GM21528 (cell line): ENCODE measurements at regions not wholly inside any gene's neighbourhood (a gene's known extent, or its start where the extent isn't known, plus 50 kb on each side); places are given as distances from the start of the nearest gene placed in this dataset.
A peak's percentile ranks its signal among the peaks of the same experiment; 100 is the strongest.

Experiments
- ATAC-seq: cut with Tn5 transposase; IDR thresholded peaks from one replicate; pipeline ENCODE4 v1.9.1; 2021; ENCODE audit warnings: mild to moderate bottlenecking, moderate library complexity; ENCODE audit not compliant: unreplicated experiment, low FRiP score

DNA sequence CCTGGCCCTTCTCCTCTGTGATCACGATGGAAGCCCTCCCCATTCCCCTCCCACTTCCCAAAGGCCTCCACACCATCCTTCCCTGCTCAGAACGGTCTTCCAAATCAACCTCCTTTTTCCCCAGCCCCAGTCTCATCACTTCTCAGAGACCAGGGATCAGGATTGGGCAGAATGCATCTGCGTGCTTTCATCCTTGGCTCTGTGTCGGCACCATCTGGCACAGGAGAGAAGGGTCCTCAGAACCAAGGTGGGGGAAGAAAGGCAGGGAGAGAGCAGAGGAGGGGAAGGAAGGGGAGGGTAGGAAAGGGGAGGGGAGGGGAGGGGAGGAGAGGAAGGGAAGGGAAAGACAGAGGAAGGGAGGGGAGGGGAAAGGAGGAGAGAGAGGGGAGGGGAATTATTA is 52.4 kb upstream of the FICD start:
- ATAC-seq = no peak

DNA sequence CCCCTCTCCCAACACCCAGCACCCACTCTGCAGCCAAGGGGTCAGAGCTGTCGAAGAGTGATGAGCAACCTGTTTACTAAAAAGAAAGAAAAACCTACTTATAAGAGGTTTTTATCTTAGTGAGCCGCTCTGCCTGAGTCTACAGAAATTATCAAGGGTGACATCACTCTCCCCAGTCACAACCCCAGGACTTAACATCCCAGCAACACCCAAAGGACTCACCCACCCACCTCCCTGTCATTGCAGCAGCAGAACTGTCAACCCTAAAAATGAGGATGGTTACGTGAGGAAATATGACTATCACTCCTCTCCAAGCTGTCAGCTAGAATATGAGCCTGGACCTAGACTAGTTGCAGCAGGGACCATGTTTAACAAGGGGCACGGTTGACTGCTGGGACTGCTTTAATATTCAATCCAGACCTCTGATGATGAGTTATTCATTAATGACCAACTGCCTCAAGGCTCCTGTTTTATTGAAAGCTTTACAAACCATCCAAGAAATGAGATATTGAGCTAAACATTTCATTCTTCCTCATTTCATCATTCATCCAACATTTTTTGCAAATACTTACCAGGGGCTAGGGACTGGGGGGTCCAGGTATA is 53.9 kb upstream of the FICD start:
- no peak for ATAC-seq

DNA sequence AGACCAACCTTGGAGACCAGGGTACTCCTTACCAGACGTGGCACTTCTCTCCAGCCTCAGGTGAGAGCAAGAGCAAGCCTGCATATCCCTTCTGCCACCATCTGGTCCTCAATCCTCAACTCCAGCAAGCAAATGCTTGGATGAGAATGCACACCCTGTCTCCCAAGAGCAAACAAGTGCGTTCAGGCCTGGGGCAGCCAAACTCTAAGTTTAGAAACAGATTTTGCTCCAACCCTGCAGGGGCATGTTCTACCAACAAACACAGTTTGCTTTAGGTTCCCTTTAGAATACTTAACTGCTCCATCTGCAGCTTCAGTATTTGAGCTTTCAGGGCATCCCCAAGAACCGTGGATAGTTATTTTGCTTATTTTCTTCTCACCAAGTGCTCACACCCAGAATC is 55.9 kb upstream of the FICD start:
- ATAC-seq = no peak

DNA sequence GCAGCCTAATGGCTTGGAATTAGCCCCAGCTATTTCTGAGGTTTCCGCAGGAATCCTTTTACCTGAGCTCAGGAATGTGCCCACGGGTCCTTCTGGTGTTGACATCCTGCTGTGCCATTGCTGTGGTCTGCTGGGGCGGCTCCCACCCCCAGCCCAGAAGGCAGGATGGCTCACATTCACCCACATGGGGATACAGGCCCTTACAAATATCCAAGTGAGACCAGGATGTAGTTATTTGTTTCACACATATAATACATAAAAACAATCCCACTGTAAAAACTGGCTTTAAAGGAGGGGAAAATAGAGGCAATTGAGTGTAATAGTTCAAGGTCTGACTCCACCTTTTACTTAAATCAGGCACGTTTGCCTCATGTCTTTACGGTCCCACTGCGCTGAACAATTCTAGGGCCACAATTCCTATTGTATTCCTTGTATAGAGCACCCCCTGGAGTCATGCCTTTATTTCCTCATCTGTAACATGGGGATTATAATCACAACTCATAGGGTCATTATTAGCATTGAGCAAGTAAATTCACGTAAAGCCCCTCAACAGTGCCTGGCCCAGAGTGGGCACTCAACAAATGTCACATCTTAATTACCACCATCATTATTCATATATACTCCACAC is 57.2 kb upstream of the FICD start:
- no peak for ATAC-seq

DNA sequence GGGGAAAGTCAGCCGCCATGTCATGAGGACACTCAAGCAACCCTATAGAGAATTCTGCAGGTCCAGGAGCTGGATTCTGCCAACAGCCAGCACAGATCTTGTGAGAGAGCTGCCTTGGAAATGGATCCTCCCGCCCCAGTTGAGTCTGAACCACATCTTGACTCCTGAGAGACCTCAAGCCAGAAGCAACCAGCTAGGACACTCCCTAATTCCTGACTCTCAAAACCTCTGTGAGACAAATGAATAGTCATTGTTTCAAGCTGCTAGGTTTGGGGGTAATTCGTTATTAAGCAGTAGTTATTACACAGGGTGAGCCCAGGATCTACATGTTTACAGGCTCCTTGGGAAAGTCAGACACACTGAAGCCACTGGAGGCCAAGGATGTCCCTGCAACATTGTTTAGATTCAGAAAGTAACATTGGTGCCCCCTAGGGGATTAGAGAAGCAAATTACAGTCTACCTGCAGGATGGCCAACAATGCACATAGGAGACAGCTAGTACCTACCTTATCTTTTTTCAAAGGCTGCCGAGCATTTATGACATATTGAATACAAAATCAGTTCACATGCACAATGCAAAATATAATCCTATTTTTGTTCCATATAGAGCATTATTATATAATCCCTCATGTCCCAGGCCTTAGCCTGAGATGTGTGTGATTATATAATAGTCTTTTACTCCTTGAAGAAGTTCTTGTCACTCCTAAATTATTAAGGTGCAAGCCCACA is 57.9 kb upstream of the FICD start:
- ATAC-seq = peak; percentile 70

GRCh38 chr12:108455706-108456105 is 59.4 kb upstream of the FICD start:
- no peak for ATAC-seq

GRCh38 chr12:108454539-108455139 is 60.4 kb upstream of the FICD start:
- no peak for ATAC-seq

GRCh38 chr12:108449478-108449877 is 65.6 kb upstream of the FICD start:
- no peak for ATAC-seq

GRCh38 chr12:108448246-108448645 is 66.8 kb upstream of the FICD start:
- ATAC-seq = no peak

GRCh38 chr12:108447168-108447832 is 67.8 kb upstream of the FICD start:
- no peak for ATAC-seq

GRCh38 chr12:108446766-108447165 is 68.3 kb upstream of the FICD start:
- ATAC-seq = no peak

GRCh38 chr12:108442910-108443309 is 72.2 kb upstream of the FICD start:
- ATAC-seq = no peak

DNA sequence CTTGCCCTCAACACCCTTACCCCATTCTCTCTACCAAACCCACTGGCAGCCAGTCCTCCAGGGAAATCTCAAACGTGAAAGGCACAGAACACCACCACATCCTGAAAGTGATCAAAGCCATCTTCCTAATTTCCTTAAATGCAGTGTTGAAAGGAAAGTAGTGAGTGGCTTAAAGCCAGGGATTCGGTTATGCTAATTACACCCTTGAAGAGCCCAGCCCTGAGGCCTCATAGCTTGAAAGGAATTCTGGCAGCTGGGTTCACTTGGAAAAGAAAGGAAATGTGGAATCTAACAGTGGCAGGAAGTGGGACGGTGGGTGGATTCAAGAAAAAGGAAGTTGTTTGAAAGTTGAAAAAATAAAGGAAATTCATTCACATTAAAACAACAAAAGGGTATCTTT is 73.0 kb upstream of the FICD start:
- no peak for ATAC-seq

- no peak for ATAC-seq
These were observed 73.5 kb upstream of the FICD start for GRCh38 chr12:108441549-108441948.

DNA sequence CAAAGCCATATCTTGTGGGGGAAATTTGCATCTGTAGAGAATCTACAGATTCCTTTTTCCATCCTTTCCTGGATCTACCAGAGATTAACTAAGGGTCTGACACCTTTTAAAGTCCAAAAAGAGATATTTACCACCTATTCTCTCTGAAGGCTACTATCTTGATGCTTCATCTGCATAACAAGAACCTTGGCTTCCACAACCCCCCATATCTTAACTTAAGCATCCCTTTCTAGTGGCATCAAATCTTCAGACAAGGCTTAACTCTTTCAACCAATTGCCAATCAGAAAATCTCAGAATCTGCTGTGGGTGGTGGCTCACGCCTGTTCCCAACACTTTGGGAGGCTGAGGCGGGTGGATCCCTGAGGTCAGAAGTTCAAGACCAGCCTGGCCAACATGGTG is 74.3 kb upstream of the FICD start:
- no peak for ATAC-seq

- ATAC-seq = no peak
These were observed 76.4 kb upstream of the FICD start for GRCh38 chr12:108438667-108439066.

- no peak for ATAC-seq
These were observed 82.5 kb upstream of the FICD start for GRCh38 chr12:108432423-108433121.

DNA sequence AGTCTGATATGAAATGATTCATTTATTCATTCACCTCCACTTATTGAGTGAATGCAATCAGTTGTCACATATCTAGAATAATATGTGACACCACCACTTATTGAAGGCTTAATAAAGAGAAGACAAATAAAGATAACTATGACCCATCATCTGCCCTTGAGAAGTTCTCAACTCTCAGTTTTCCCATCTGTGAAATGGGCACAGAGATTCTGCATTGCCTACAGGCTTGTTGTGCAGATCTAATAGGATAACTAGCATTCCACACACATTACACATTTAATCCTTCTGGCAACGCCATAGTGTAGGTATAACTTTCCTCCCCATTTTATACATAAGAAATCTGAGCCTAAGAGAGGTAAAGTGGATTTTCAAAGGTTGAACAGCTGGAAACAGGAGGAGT is 84.2 kb upstream of the FICD start:
- no peak for ATAC-seq

- no peak for ATAC-seq
These were observed 84.8 kb upstream of the FICD start for GRCh38 chr12:108430245-108430644.

DNA sequence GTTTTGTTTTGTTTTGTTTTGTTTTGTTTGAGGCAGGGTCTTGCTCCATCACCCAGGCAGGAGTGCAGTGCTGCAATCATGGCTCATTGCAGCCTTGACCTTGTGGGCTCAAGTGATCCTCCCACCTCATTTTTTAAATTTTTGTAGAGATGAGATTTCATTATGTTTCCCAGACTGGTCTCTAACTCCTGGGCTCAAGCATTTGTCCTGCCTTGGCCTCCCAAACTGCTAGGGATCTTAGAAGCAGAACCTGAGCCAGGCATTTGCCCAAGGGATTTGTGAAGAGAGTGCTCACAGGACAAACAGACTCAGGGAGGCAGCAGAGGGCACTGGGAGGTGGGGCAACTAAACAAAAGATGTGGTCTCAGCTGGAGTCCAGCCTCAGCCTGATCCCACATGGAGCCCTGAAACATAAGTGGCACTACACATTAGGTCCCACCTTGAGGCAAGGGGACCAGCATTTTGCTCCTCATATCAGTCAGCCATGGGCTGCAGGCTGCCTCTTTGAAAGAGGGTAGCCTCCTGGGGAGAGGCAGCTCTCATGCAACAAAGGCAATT is 86.2 kb upstream of the CMKLR1 start:
- ATAC-seq = no peak
